CD4-positive, alpha-beta T cell treated with Interferon gamma for 1 hour (primary cell): ENCODE measurements at regions not wholly inside any gene's neighbourhood (a gene's known extent, or its start where the extent isn't known, plus 50 kb on each side); places are given as distances from the start of the nearest gene placed in this dataset.
"Not testable (repeated sequence)": the region's sequence is repeated elsewhere in the genome, so short reads cannot be mapped to it uniquely, and the experiment has no call there.

Source experiments
- DNase-seq: peaks from one replicate; pipeline ENCODE4 v3.0.0-alpha.2; 2020

DNA sequence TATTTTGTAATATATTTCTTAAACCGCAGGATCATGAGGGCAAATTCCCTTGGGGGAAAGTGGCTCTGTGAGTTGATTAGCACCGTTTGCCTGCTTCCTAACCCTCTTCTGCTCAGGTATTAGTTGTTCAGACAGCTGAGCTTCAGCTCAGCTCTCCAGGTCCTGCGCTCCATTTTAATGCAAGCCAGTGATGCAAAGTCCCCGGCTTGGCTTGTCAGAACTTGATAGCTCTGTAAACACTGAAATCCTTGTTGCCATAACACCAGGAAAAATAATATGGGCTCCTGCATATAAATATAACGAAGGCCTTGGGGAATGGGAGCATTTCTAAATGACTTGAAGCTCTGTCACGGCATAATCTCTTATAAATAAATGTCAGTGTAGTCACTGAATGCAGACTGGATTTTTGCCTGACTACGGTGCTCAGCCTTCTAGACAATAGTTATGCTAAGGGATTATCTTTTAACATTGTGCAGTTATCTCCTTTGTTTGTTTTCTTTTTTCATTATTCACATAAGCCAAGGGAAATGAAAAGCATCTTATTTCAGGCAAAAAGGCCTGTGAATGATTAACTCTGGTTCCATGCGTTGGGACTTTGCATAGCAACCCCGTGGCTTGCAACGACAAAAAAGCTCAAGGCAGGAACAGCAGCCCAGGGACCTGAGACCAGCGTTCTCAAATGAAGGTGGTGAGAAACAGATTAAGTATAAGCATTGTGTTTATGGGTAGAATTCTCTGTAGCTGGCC is 253.2 kb downstream of the SPRY1 start:
- no peak for DNase-seq

DNA sequence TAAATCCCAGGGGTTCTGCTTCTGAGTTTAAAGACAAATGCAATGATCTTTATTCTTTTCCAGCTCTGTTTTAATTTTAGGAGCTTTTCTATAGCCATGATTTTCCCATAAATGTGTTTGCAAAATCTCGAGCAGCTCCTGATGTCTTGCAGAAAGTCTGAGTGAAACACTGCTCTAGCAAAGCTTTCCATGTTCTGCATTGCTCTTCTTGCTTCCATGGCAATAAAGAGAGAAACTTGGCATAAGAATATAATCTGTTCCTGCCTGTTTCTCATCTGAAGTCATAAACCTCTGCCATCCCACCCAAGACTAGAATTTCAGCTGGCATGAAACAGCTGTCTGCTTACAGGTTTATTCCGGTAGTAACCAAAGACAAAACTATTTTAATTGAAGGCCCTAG is 254.5 kb downstream of the SPRY1 start:
- DNase-seq: no peak

GRCh38 chr4:123651536-123652180 is 255.1 kb downstream of the SPRY1 start:
- no peak for DNase-seq

DNA sequence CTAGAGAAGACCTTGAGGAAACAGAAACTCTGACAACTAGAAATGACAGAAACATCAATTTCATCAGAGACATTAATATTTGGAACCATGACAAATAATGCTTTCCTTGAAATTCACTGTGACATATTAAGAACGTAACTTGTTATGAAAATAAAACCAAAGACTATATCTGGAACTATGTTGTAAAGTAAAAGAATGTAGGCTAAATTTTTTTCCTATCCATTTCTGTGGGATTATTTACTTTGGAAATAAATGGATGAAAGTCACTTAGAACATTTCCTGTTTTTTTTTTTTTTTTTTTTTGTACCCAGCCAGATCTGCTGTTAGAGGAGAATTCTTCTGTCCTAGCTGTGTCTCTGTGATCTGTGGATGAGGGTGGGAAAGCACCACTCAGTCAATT is 255.9 kb downstream of the SPRY1 start:
- no peak for DNase-seq

DNA sequence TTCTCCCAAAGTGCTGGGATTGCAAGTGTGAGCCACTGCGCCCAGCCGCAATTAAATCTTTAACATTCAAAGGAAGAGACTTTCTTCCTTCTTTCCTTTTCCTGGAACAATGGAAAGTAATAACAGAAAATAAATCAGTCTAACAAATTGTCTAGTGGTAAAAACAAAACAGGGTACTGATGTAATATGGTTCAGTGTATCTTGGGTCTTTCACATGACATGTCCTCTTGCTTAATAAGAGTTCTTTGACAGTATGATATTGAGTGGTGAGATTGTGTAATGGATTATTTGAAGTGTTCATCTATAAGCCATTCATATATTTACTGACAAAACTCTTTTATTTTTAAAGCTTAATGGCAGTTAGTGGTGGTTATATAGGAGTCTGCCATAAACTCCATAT is 256.6 kb downstream of the SPRY1 start:
- DNase-seq: no peak

DNA sequence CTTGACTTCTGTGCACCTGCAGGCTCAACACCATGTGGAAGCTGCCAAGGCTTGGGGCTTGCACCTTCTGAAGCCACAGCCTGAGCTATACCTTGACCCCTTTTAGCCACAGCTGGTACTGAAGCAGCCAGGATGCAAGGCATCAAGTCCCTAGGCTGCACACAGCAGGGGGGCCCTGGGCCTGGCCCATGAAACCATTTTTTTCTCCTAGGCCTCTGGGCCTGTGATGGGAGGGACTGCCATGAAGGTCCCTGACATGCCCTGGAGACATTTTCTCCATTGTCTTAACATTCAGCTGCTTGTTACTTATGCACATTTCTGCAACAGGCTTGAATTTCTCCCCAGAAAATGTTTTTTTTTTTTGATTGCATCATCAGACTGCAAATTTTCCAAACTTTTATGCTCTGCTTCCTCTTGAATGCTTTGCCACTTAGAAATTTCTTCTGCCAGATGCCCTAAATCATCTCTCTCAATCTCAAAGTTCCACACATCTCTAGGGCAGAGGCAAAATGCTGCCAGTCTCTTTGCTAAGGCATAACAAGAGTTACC is 260.2 kb downstream of the SPRY1 start:
- not testable (repeated sequence) for DNase-seq

DNA sequence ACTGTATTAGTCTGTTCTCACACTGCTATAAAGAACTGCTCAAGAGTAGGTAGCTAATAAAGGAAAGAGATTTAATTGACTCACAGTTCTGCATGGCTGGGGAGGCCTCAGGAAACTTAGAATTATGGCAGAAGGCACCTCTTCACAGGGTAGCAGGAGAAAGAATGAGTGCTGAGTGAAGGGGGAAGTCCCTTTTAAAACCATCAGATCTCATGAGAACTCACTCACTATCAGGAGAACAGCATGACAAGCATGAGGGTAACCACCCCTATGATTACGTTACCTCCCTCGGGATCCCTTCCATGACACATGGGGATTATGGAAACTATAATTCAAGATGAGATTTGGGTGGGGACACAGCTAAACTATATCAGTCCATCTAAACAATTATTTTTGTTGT is 261.0 kb downstream of the SPRY1 start:
- not testable (repeated sequence) for DNase-seq

GRCh38 chr4:123659262-123659661 is 262.7 kb downstream of the SPRY1 start:
- no peak for DNase-seq

- no peak for DNase-seq
Measured at GRCh38 chr4:123659730-123660129, 263.1 kb downstream of the SPRY1 start.

DNA sequence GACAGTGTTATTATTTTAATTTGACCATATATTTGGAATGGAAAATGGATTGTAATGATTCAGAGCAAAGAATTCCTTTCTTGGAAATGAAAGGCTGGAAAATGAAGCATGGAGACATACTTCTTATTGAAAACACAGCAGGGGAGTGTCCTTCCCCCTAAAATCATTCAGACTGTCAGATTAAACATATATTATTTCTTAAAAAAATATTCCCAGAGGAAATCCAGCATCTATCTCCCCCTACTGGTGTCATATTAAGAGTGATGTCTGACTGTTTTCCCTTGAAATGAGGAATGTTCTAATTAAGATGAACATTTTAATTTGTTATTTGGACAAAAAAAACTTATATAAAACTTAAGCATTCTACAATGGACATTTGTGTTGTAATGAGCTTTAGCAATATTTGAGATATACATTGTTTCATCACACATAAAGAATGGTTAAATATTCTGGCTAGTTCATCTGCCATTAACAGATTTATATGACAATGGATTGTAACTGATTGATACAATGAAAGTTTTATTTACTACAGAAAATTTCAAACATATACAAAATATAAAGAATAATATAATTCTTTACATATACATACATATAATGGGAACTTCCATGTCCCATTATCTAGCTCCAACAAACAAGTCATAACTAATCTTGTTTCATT is 264.6 kb downstream of the SPRY1 start:
- DNase-seq: no peak

DNA sequence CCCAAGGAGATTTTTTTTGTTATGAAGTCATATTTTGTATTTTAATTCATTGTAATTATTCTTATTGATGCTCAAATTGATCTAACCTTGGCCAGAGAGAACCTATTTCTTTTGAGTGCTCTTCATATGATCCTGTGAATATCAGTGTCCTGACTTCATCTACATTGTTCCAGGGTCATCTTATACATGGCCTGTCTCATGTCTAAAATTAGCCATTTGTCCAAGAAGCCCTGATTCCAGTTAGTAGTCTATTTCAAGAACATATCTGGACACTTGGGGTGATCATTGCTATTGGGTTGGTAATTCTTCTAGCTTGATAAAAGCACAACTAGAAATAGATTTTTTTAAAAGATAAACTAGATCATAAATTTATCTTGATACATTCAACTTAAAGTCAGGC is 266.2 kb downstream of the SPRY1 start:
- no peak for DNase-seq

GRCh38 chr4:123666486-123666885 is 269.9 kb downstream of the SPRY1 start:
- no peak for DNase-seq

- no peak for DNase-seq
Measured at GRCh38 chr4:123667496-123667895, 270.9 kb downstream of the SPRY1 start.

DNA sequence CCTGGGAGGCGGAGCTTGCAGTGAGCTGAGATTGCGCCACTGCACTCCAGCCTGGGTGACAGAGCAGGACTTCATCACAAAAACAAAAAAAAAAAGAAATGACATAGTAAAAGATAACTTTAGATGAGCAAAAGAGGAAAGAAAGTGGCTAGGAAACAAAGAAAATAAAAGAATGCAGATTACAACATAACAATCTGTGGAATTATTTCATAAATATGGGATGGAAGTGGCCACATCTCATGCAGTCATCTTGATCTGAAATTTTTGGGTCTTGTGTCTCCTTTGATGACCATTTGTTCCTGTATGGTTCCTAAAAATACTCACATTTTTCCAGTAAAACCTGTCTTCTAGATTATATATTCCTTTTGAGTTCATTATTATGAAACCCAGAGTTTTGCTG is 271.4 kb downstream of the SPRY1 start:
- no peak for DNase-seq

GRCh38 chr4:123671636-123672404 is 275.2 kb downstream of the SPRY1 start:
- DNase-seq: no peak

DNA sequence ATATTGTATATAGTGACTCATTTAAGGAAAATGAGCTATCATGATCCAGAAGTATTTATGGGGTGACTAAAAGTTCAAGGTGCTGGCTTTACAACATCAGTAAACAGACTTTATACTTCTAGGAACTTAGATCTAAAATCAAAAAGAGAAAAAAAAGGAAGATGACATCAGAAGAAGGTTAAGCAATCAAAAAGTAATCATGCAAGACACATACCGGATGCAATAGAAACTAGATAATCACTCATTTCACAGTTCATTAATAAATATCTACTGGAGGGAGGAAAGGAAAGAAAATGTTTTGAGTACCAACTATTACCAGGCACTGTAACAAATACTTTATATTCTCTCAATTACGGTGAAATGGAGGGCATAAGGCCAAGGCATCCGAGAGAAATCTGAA is 276.4 kb downstream of the SPRY1 start:
- no peak for DNase-seq

- DNase-seq: no peak
Measured at GRCh38 chr4:123673971-123674370, 277.4 kb downstream of the SPRY1 start.

DNA sequence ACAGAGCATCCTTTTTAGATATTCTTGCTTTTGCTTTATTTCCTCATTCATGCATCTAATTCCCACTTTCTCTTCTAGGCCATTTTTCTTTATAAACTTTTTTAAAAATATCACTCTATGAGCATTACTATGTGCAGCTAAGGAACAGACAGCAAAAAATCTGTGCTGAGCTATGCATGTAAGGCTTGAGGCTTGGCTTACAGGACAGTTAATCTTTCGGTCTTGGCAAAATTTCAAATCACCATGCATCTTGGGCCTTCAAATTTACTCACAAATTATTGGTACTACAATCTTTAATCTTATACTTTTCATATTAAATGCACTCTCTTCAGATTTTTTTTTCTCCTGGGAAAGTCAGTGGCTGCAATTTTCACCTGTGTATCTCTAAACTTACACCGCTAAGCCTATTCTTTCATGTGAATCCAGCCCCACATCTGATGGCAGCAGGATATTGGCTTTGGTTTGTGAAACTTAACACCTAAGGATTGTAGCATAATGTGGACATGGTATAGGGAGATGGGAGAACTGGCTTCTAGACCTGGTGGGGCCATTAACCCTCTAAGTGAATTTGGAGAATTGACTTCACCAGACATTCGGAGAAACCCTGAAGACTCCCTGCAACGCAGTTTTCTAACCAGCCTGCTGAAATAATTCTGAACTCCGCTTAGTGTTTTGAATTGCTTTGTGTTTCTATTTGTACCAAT is 278.3 kb downstream of the SPRY1 start:
- no peak for DNase-seq

DNA sequence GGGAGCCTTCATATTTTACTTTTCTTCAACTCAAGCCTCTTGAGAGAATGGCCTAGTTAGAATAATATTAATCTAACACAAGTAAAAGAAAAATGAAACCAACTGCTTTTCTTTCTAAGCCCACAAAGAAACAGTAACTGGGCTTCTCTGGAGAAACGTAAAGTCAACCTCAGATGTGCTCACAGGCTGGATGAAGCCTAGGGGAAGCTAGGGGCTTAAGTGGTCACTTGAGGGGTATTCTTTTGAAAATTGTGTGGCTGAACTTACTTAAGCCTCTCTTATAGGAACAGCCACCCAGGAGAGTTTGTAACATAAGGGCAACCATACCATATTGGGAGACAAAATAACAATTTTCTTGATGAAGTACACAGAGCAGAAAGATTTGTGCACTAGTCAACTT is 279.0 kb downstream of the SPRY1 start:
- no peak for DNase-seq

DNA sequence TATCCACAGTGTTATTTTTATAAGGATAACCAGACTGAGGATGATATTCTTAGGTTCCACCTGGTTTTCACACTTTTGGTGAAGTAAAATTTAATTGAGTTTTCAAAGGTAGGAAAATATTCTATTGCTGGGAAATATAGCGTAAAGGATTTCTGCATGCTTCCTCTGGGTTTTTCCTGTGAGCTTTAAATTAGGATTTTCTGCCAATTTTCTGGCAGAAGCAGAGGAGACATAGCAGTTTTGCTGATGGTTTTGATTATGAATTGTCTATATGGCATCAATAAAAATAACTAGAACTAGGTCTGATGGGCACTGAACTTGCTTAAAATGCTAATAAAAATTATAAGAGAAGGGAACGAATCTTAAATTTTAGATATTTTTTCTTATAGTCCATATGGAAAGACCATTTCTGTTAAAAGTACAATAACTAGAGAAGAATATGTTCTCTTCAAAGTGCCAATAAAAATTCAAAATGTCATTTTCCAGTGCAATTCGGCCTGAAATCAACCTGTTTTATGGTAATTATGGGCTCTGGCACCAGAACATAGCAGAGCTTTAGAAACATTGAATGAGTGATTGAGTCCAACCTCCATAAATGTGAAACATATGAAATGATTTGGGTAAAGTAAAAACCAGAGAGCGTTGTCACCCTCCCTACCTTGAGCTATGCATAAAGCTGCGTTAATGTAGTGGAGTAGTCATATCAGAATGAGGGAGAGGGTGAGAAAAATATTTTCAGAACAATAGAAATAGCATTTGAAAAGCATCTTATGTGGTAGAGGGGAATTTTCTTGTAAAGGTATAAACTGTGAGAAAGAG is 279.7 kb downstream of the SPRY1 start:
- no peak for DNase-seq

- no peak for DNase-seq
Measured at GRCh38 chr4:123676890-123677229, 280.3 kb downstream of the SPRY1 start.

GRCh38 chr4:123682931-123683330 is 286.3 kb downstream of the SPRY1 start:
- DNase-seq: no peak
